ENCODE measurements at regions not wholly inside any gene's neighbourhood (a gene's known extent, or its start where the extent isn't known, plus 50 kb on each side); places are given as distances from the start of the nearest gene placed in this dataset.

GRCh38 chr21:16707274-16707673 is 805.6 kb upstream of the CXADR start:
- Mint-ChIP-seq H3K4me1 (ENCODE audit: low read depth, unreplicated experiment) (no peaks in the 10 kb centered on the region), H3K27me3 (ENCODE audit: unreplicated experiment) (no peaks in the 10 kb centered on the region), H3K36me3 (ENCODE audit: unreplicated experiment) (no peaks in the 10 kb centered on the region), H3K9me3 (ENCODE audit: unreplicated experiment) (no peaks in the 10 kb centered on the region), H3K27ac (ENCODE audit: unreplicated experiment) (no peak overlapping the region), H3K4me3 (ENCODE audit: unreplicated experiment) (no peak overlapping the region)
- TF ChIP-seq, protein P1, sequence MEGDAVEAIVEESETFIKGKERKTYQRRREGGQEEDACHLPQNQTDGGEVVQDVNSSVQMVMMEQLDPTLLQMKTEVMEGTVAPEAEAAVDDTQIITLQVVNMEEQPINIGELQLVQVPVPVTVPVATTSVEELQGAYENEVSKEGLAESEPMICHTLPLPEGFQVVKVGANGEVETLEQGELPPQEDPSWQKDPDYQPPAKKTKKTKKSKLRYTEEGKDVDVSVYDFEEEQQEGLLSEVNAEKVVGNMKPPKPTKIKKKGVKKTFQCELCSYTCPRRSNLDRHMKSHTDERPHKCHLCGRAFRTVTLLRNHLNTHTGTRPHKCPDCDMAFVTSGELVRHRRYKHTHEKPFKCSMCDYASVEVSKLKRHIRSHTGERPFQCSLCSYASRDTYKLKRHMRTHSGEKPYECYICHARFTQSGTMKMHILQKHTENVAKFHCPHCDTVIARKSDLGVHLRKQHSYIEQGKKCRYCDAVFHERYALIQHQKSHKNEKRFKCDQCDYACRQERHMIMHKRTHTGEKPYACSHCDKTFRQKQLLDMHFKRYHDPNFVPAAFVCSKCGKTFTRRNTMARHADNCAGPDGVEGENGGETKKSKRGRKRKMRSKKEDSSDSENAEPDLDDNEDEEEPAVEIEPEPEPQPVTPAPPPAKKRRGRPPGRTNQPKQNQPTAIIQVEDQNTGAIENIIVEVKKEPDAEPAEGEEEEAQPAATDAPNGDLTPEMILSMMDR (IDR thresholded peaks at IDR 0.05; ENCODE audit: partially characterized antibody, unreplicated experiment): no peak
- DNase-seq: no peak

GRCh38 chr21:16708101-16708835 is 804.6 kb upstream of the CXADR start:
- TF ChIP-seq, protein P1 (IDR thresholded peaks at IDR 0.05; ENCODE audit: partially characterized antibody, unreplicated experiment): no peak
- no peaks in the 10 kb centered on the region for H3K4me1 Mint-ChIP-seq (ENCODE audit: low read depth, unreplicated experiment)
- no peaks in the 10 kb centered on the region for H3K36me3 Mint-ChIP-seq (ENCODE audit: unreplicated experiment)
- no peak for DNase-seq
- no peak overlapping the region for H3K27ac Mint-ChIP-seq (ENCODE audit: unreplicated experiment)
- no peaks in the 10 kb centered on the region for H3K9me3 Mint-ChIP-seq (ENCODE audit: unreplicated experiment)
- H3K4me3 Mint-ChIP-seq (ENCODE audit: unreplicated experiment): no peak overlapping the region
- no peaks in the 10 kb centered on the region for H3K27me3 Mint-ChIP-seq (ENCODE audit: unreplicated experiment)

- Mint-ChIP-seq H3K27me3 (ENCODE audit: unreplicated experiment) (no peaks in the 10 kb centered on the region), H3K4me1 (ENCODE audit: low read depth, unreplicated experiment) (no peaks in the 10 kb centered on the region), H3K36me3 (ENCODE audit: unreplicated experiment) (no peaks in the 10 kb centered on the region), H3K27ac (ENCODE audit: unreplicated experiment) (no peak overlapping the region), H3K9me3 (ENCODE audit: unreplicated experiment) (no peaks in the 10 kb centered on the region), H3K4me3 (ENCODE audit: unreplicated experiment) (no peak overlapping the region)
- TF ChIP-seq, protein P1 (IDR thresholded peaks at IDR 0.05; ENCODE audit: partially characterized antibody, unreplicated experiment): no peak
- DNase-seq: no peak
These were observed 802.8 kb upstream of the CXADR start for GRCh38 chr21:16709866-16710550.

DNA sequence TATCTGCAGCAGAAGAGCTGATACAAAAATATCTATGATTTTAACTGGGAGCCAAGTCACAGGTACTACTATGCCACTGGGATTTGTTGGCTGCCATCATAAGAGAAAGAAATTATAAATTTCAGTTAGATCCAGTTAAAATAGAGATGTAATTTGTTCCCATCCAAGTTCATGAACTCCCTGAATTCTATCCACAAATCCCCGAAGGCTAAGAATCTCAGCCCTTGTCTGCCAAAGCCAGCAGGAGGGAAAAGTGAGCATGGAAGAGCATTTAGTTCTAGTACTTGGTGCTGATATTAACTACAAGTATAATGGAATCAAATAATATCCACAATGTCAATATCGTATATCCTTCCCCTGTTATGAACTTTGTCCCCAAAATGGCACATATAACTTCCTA is 801.1 kb upstream of the CXADR start:
- H3K4me3 Mint-ChIP-seq (ENCODE audit: unreplicated experiment): no peak overlapping the region
- TF ChIP-seq, protein P1 (IDR thresholded peaks at IDR 0.05; ENCODE audit: partially characterized antibody, unreplicated experiment): no peak
- DNase-seq: no peak
- no peaks in the 10 kb centered on the region for H3K27me3 Mint-ChIP-seq (ENCODE audit: unreplicated experiment)
- H3K4me1 Mint-ChIP-seq (ENCODE audit: low read depth, unreplicated experiment): no peaks in the 10 kb centered on the region
- H3K9me3 Mint-ChIP-seq (ENCODE audit: unreplicated experiment): peaks cover 1% of the 10 kb centered on the region
- no peak overlapping the region for H3K27ac Mint-ChIP-seq (ENCODE audit: unreplicated experiment)
- H3K36me3 Mint-ChIP-seq (ENCODE audit: unreplicated experiment): no peaks in the 10 kb centered on the region

Data from glutamatergic neuron (in vitro differentiated cells).